ENCODE measurements at regions not wholly inside any gene's neighbourhood (a gene's known extent, or its start where the extent isn't known, plus 50 kb on each side); places are given as distances from the start of the nearest gene placed in this dataset.

- TF ChIP-seq CTCF (conservative IDR thresholded peaks at IDR 0.05; ENCODE audit: low read depth in 2 of 2) (no peak), POLR2AphosphoS5 (IDR thresholded peaks at IDR 0.05; ENCODE audit: low read depth) (no peak)
Observed at GRCh38 chr4:44070843-44071242, 377.8 kb downstream of the KCTD8 start.

Measured in GM23338 (cell line).